NCI-H146 treated with DMSO at 0.1 percent for 48 hours (cell line): ENCODE measurements at regions not wholly inside any gene's neighbourhood (a gene's known extent, or its start where the extent isn't known, plus 50 kb on each side); places are given as distances from the start of the nearest gene placed in this dataset.

Experiments used
- DNase-seq: peaks from one replicate; lab custom pipeline; 2025; ENCODE audit not compliant: unreplicated experiment; lab: John Stamatoyannopoulos, UW

GRCh38 chr4:152269448-152270191 is 266.3 kb downstream of the FBXW7 start:
- DNase-seq = no peak

DNA sequence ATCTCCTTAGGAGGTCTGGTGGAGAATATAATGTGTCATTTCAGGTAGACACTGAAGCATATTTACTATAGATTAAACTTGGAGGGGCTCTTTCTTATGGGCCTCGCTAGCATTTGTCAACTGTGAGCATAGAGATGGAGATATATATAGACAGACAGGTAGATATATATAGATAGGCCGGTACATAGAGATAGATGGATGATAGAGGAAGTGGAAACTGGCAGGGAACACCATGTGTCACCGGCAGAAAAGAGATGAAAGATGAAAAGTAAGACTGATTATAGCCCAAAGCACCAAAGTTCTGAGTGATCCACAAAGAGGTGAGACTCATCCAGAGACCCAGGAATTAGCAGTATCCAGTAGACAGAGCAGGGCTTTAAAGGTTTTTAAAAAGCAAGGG is 268.1 kb downstream of the FBXW7 start:
- DNase-seq = no peak

DNA sequence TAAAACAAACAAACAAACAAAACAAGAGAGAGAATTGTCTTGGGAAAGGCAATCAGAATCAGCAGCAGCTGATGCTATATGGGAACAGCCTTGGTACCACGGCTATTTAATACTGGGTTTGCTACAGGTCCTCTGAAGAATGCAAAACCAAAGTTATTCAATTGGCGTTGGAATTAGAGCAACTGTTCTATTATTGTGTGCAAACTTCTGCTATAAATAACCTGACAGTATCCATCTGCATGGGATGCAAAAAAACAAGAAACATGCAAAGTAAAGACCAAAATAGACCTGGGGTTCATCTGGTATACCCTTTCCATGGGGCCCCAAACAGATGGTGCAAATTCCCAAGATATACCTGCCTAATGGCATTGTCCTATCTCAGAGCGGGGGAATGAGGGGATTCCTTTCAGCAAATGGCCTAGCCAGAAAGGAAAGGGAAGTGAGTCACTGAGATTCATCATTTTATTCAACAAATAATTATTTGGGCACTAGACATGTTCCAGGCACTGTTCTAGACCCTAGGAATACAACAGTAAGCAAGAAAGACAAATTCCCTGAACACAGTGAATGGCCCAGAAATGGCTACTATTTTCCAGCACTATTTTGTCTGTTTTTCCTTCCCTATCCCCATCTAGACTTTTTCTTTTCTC is 268.9 kb downstream of the FBXW7 start:
- no peak for DNase-seq

GRCh38 chr4:152265149-152265621 is 270.7 kb downstream of the FBXW7 start:
- DNase-seq = peak; percentile 95

DNA sequence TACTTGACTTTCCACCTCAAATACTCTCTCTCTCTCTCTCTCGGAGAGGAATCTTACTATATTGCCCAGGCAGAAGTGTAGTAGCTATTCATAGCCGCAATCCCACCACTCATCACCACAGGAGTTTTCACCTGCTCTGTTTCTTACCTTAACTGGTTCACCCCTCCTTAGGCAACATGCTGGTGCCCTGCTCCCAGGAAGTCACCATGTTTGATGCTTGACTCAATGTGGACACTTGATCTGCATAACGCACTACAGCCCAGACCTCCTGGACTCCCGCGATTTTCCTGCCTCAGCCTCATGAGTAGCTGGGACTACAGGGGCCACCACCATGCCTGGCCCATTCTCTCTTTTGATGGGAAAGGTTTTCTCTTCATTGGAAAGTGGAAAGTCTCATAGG is 271.8 kb downstream of the FBXW7 start:
- peak; percentile 17 for DNase-seq

DNA sequence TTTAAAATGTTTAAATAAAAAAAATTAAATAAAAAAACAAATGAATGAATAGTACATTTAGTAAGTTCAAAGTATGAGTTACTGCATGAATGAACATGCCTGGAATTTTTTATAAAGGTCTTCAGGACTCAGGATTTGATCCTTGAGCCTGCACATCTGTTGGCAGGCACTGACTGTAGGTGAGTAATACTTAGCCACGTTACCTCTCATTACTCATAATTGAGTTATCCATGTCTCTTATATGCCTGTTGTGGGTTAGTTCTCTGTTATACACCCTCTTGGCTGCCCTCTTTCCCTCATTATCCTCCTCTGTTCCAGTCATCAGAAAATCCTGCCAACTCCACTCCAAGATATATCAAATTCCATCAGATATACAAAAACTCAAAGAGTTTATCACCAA is 276.0 kb downstream of the FBXW7 start:
- no peak for DNase-seq

DNA sequence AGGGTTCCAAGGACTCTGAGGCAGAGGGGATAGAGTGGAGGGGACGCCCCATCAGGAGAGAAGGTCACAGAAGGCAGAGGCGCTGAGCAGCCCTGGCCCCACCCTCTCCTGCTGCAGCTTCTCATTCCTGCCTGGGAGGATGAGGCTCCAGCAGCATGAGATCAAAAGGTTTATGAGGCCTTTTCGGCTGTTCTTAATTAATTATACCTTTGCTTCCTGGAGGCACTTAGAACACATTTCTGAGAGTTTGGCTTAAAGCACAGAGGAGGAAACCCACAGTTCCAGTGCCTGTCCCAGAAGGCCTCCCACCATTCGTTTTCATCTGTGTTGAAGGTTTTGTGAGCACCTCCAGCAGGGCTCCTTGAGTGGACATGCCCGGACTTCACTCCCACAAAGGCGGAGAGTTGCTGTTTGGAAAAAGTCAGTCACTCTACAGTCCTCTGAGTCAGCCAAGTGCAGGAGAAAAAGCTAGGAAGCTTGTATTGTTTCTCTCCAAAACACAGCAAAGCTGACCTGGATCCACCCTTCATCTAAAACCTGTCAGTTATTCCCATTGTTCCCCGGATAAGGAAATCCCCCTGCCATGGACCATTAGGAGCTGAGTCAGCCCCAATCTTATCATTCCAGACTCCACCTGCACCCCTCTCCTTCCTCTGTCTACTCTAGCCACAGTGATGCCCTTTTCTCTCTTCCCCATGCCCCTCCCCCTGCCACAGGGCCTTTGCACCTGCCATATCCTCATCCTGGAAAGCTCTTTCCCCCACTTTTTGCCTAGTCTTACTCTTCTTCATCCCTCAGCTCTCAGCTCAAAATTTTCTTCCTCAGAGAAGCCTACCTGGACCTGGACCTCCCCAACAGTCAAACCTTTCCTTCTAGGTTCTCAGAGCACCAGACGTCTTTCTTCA is 276.8 kb downstream of the FBXW7 start:
- no peak for DNase-seq

- no peak for DNase-seq
These were observed 277.5 kb downstream of the FBXW7 start for GRCh38 chr4:152258391-152258790.

DNA sequence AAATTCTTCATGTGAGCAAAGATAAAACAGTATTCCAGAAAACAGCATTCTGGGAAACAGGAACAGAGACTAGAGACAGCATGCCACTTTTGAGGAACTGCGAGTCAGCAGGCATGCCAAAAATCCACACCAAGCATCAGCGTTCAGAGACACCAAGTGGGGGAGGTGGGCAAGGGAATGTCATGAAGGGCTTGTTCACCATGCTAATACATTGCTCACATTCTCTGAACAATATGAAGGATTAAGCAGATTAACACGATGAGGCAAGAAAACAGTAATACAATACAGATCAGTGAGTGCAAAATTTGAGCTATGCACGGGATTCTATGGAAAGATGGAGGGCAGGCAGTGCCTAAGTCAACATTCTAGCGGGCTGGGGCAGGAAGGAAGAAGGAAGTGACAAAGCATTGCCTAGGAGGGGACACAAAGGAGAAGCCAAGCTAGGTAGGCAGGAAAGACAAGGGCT is 278.3 kb downstream of the FBXW7 start:
- no peak for DNase-seq

- no peak for DNase-seq
These were observed 278.9 kb downstream of the FBXW7 start for GRCh38 chr4:152256996-152257395.

- peak; percentile 2 for DNase-seq
These were observed 280.5 kb downstream of the FBXW7 start for GRCh38 chr4:152255437-152255836.

- no peak for DNase-seq
These were observed 287.5 kb downstream of the FBXW7 start for GRCh38 chr4:152248347-152248746.

GRCh38 chr4:152247271-152247975 is 288.5 kb downstream of the FBXW7 start:
- DNase-seq = no peak

DNA sequence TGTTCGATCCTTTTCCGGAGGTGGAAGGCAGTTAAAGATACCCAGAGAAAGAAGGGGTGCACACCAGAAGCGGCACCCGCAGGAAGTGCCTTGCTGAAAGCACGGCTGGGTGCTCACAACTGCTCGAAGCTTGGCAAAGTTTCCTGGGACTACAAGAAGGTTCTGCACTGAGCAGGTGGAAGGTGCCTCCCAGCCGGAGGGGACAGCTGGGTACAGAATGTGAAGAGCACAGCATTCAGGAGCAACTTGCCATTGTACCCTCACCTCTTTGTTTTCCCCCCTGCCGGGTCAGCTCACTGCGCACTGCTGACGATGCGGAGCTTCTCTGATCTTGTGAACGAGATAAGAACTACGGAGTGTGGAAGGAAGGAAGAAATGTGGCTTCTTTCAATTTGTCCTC is 289.2 kb downstream of the FBXW7 start:
- no peak for DNase-seq

DNA sequence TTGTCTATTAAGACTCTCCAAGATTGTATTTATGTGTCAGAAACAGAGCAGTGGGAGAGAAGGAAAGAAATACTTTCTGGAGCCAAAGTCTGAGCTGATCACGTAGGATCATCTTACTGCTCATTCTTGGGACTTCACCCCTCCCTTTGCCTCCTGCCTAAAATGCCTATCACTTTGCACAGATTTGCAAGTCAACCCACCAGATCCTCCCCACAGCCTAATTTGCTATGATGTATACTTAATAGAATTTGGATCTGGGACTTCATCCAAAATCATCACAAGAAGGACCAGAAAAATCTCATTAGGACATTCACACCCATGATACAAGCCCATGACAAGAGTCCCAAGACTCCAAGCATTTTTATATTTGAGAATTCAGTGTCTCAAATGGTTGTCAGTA is 290.2 kb downstream of the FBXW7 start:
- DNase-seq = no peak

DNA sequence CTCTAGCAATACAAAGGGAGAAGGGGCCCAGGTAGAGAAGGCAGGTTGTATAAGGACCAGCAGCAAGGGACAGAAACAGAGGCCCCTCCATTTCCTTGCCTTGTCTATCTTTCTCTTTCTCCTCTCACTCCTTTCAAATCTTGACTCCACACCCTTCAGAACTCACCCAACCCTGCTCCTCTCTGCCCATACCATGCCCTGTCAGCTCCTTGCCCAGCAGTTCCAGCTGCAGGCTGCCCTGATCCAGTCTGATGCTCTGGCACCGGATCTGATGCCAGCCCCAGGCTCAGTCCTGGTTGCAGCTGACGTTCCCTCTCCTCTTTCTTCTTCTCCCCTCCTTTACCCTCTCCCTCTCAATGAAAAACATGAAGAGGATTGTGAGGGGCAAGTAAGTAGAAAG is 291.2 kb downstream of the FBXW7 start:
- no peak for DNase-seq

DNA sequence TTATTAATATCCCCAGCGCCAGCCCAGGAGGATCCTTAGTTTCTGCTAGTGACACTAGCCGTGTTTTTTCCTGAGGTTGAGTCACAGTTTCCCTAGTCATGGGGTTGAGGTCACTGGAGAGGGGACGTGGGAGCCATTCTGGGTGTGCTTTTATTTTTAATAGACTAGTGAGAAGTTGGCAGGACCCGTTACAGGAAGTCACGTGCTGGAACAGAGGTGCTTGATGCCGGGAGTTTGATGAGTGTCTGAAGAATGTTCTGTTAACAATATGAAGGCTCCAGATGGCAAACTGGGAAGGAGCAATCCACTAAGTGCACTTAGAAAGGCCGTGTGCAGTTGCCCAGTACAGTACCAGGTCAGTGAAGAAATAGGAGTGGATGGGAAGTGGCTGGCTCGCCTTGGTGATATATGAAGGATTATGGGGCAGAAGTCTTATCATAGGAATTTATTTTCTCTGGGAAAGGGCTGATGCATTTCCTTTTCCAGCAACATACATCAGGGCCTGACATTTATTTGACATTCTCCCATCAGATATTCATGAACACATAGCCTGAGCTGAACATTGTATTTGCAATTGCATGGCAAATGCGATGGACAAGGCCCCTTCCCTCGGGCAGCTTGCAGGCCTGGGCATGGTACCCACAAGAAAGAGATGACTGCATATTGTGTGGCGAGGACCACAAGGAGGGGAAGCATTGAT is 291.8 kb downstream of the FBXW7 start:
- DNase-seq = no peak

GRCh38 chr4:152243206-152243605 is 292.7 kb downstream of the FBXW7 start:
- no peak for DNase-seq

GRCh38 chr4:152240232-152240631 is 295.7 kb downstream of the FBXW7 start:
- DNase-seq = no peak

DNA sequence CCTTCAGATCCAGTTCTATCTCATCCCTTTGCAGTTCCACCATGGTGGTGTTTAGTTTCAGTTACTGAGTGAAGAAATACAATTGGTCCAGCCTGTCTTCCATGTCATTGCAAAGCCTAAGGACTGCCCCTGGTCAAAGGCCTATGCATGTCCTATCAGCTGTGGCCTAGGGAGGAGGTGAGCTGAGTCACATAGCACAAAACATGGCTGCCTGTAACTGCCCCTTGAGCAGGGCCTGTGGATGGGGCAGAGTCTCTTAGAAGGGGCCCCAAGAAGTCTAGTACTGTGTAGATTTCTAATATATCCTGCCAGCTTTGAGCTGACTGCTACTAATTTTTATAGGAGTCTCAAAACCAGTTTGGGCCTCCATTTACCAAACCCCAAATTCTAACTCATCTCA is 296.7 kb downstream of the FBXW7 start:
- DNase-seq = no peak
